HEK293 (cell line): ENCODE measurements at regions not wholly inside any gene's neighbourhood (a gene's known extent, or its start where the extent isn't known, plus 50 kb on each side); places are given as distances from the start of the nearest gene placed in this dataset.

Experiments used
- CTCF ChIA-PET: fragments of 350-600 bp; formaldehyde crosslinking; extraction: SDS; loops from one replicate; lab custom pipeline; 2021; ENCODE audit warnings: antibody characterized with exemption; lab: Yijun Ruan, JAX
- POLR2A ChIA-PET: fragments of 300-600 bp; formaldehyde crosslinking; extraction: SDS; loops from one replicate; lab custom pipeline; 2020; ENCODE audit warnings: antibody characterized with exemption, inconsistent platforms; lab: Yijun Ruan, JAX
- H3K27ac ChIP-seq: fragments of 200-500 bp; sonication (Bioruptor generic); 2 replicates; pipeline ENCODE4 v1.5.1; 2014; ENCODE audit warnings: low read depth, low read length, control low read depth, inconsistent platforms; ENCODE audit errors: extremely low read depth
- H3K36me3 ChIP-seq, 2 experiments: fragments of 200-500 bp in 1 of 2; sonication (Bioruptor generic) in 1 of 2; 1 replicate in 1 of 2; 2 replicates in 1 of 2; pipeline ENCODE4 v1.5.1; 2014 to 2017; ENCODE audit warnings: inconsistent platforms in 2 of 2, low read length in 2 of 2; ENCODE audit not compliant: control insufficient read depth in 2 of 2, insufficient read depth in 1 of 2
- H3K4me1 ChIP-seq: fragments of 200-500 bp; sonication (Bioruptor generic); 2 replicates; pipeline ENCODE4 v1.5.1; 2014; ENCODE audit warnings: mild to moderate bottlenecking, low read length, inconsistent platforms; ENCODE audit not compliant: control insufficient read depth, insufficient read depth
- H3K4me3 ChIP-seq: 2 replicates; pipeline ENCODE4 v1.5.1; 2011; ENCODE audit warnings: low read depth, mild to moderate bottlenecking, control low read depth, low read length, moderate library complexity
- H3K9me3 ChIP-seq: fragments of 200-500 bp; sonication (Bioruptor generic); 2 replicates; pipeline ENCODE4 v1.5.1; 2014; ENCODE audit warnings: low read depth, low read length, inconsistent platforms; ENCODE audit not compliant: control insufficient read depth, insufficient read depth
- ATF2 ChIP-seq: fragments of 450-650 bp; formaldehyde crosslinking; IDR thresholded peaks from 2 replicates; pipeline ENCODE4 v1.5.1; 2016; ENCODE audit warnings: missing biosample characterization, missing genetic modification characterization, low read depth
- GLI4 ChIP-seq: fragments of 450-650 bp; formaldehyde crosslinking; IDR thresholded peaks from 2 replicates; pipeline ENCODE4 v1.5.1; 2016; ENCODE audit warnings: missing biosample characterization, missing genetic modification characterization
- GLIS2 ChIP-seq: fragments of 450-650 bp; formaldehyde crosslinking; IDR thresholded peaks from 2 replicates; pipeline ENCODE4 v1.5.1; 2016; ENCODE audit warnings: missing biosample characterization, missing genetic modification characterization
- KLF1 ChIP-seq: fragments of 450-650 bp; formaldehyde crosslinking; IDR thresholded peaks from 2 replicates; pipeline ENCODE4 v1.5.1; 2016; ENCODE audit warnings: missing biosample characterization, missing genetic modification characterization
- PRDM1 ChIP-seq: fragments of 450-650 bp; formaldehyde crosslinking; IDR thresholded peaks from 2 replicates; pipeline ENCODE4; 2016; ENCODE audit warnings: missing biosample characterization, missing genetic modification characterization
- PRDM4 ChIP-seq: fragments of 450-650 bp; formaldehyde crosslinking; IDR thresholded peaks from 2 replicates; pipeline ENCODE4 v1.5.1; 2017; ENCODE audit warnings: missing biosample characterization, missing genetic modification characterization
- YY1 ChIP-seq: fragments of 450-650 bp; formaldehyde crosslinking; IDR thresholded peaks from 2 replicates; pipeline ENCODE4 v1.5.1; 2018; ENCODE audit warnings: missing biosample characterization, missing genetic modification characterization
- ZNF2 ChIP-seq: fragments of 450-650 bp; formaldehyde crosslinking; IDR thresholded peaks from 2 replicates; pipeline ENCODE4 v1.5.1; 2016; ENCODE audit warnings: missing biosample characterization, missing genetic modification characterization
- ZNF202 ChIP-seq: fragments of 450-650 bp; formaldehyde crosslinking; IDR thresholded peaks from 2 replicates; pipeline ENCODE4 v1.5.1; 2016; ENCODE audit warnings: missing biosample characterization, missing genetic modification characterization, borderline replicate concordance
- ZNF239 ChIP-seq: fragments of 450-650 bp; formaldehyde crosslinking; IDR thresholded peaks from 2 replicates; pipeline ENCODE4 v1.5.1; 2016; ENCODE audit warnings: missing biosample characterization, missing genetic modification characterization
- ZNF37A ChIP-seq: fragments of 450-650 bp; IDR thresholded peaks from 2 replicates; pipeline ENCODE4 v1.5.1; 2018; ENCODE audit warnings: missing biosample characterization, missing genetic modification characterization
- ZNF510 ChIP-seq: fragments of 450-650 bp; formaldehyde crosslinking; IDR thresholded peaks from 2 replicates; pipeline ENCODE4 v1.5.1; 2018; ENCODE audit warnings: mild to moderate bottlenecking, missing genetic modification characterization, missing biosample characterization; ENCODE audit not compliant: insufficient replicate concordance
- ZNF596 ChIP-seq: fragments of 450-650 bp; IDR thresholded peaks from 2 replicates; pipeline ENCODE4 v1.5.0; 2018; ENCODE audit warnings: missing biosample characterization, mild to moderate bottlenecking, missing genetic modification characterization, moderate library complexity
- ZNF621 ChIP-seq: fragments of 450-650 bp; formaldehyde crosslinking; IDR thresholded peaks from 2 replicates; pipeline ENCODE4 v1.5.1; 2017; ENCODE audit warnings: missing biosample characterization, missing genetic modification characterization
- ZNF629 ChIP-seq: fragments of 450-650 bp; formaldehyde crosslinking; IDR thresholded peaks from 2 replicates; pipeline ENCODE4 v1.5.1; 2017; ENCODE audit warnings: missing biosample characterization, missing genetic modification characterization
- ZNF645 ChIP-seq: fragments of 450-650 bp; formaldehyde crosslinking; IDR thresholded peaks from 2 replicates; pipeline ENCODE4; 2016; ENCODE audit warnings: missing biosample characterization, missing genetic modification characterization
- ZNF658 ChIP-seq: fragments of 450-650 bp; formaldehyde crosslinking; IDR thresholded peaks from 2 replicates; pipeline ENCODE4; 2016; ENCODE audit warnings: missing biosample characterization, missing genetic modification characterization

- peaks cover 0 to 40% of the 10 kb centered on the region in 2 experiments; a peak in 1 of 3 replicates for H3K36me3 ChIP-seq
- no peak overlapping the region for H3K4me3 ChIP-seq
- CTCF ChIA-PET, result interaction anchor here (1.2 kb wide), 1 partner anchor 60 kb away, joined by 3 read pairs; no protein-coding TSS in a partner anchor
- POLR2A ChIA-PET, result no interaction called here
- no peaks in the 10 kb centered on the region for H3K9me3 ChIP-seq
- H3K27ac ChIP-seq, result no peak overlapping the region
- H3K4me1 ChIP-seq, result no peaks in the 10 kb centered on the region
- TF ChIP-seq ZNF239, result no peak
- no peak for TF ChIP-seq ZNF658 (tag by site-specific recombination)
- no peak for TF ChIP-seq ATF2 (tag by site-specific recombination)
Observed at GRCh38 chr16:85185303-85186100, 73.2 kb upstream of the CIBAR2 start.

- Histone ChIP-seq H3K9me3 (no peaks in the 10 kb centered on the region), H3K4me1 (no peaks in the 10 kb centered on the region), H3K27ac (no peak overlapping the region), H3K36me3 (peaks cover 0 to 40% of the 10 kb centered on the region in 2 experiments; a peak in 1 of 3 replicates), H3K4me3 (no peak overlapping the region)
- CTCF ChIA-PET, result interaction anchor here (0.6 kb wide), 1 partner anchor 16 kb away, joined by 3 read pairs; no protein-coding TSS in a partner anchor
- POLR2A ChIA-PET, result no interaction called here
- TF ChIP-seq ZNF621 (tag by site-specific recombination), result no peak
- TF ChIP-seq GLI4 (tag by site-specific recombination), result no peak
- TF ChIP-seq ZNF629 (tag by site-specific recombination), result no peak
- TF ChIP-seq ZNF2 (tag by site-specific recombination), result no peak
- no peak for TF ChIP-seq ZNF596 (tag by site-specific recombination)
- no peak for TF ChIP-seq PRDM4
- TF ChIP-seq ZNF37A (tag by site-specific recombination), result no peak
- no peak for TF ChIP-seq PRDM1 (tag by site-specific recombination)
- no peak for TF ChIP-seq GLIS2 (tag by site-specific recombination)
- TF ChIP-seq ZNF645 (tag by site-specific recombination), result no peak
- TF ChIP-seq KLF1 (tag by site-specific recombination), result no peak
- no peak for TF ChIP-seq YY1 (tag by site-specific recombination)
- no peak for TF ChIP-seq ZNF202 (tag by site-specific recombination)
- no peak for TF ChIP-seq ZNF510 (tag by site-specific recombination)
Observed at GRCh38 chr16:85187002-85187401, 74.7 kb upstream of the CIBAR2 start.
